Esophagus muscularis mucosa (tissue), 4 donors: ENCODE measurements at regions not wholly inside any gene's neighbourhood (a gene's known extent, or its start where the extent isn't known, plus 50 kb on each side); places are given as distances from the start of the nearest gene placed in this dataset.

Experiments used
- DNase-seq: peaks from one replicate; pipeline ENCODE4 v3.0.0-alpha.2; 2017; ENCODE audit errors: extremely low spot score
- H3K27ac ChIP-seq, 4 donors: fragments of 200-600 bp; sonication (generic); replicated peaks in 1 of 4; 1 replicate in 3 of 4; 2 replicates in 1 of 4; pipeline ENCODE4 v1.5.1; 2016 to 2019; ENCODE audit warnings: mild to moderate bottlenecking in 1 of 4
- H3K27me3 ChIP-seq, 4 donors: fragments of 200-600 bp; sonication (generic); one replicate each; pipeline versions ENCODE4 v1.5.1 to v1.6.0; 2016 to 2019
- H3K36me3 ChIP-seq, 4 donors: fragments of 200-600 bp; sonication (generic); one replicate each; pipeline ENCODE4 v1.5.1; 2016 to 2019
- H3K4me1 ChIP-seq, 4 donors: fragments of 200-600 bp; sonication (generic); one replicate each; pipeline ENCODE4 v1.5.1; 2016 to 2019
- H3K4me3 ChIP-seq, 4 donors: fragments of 200-600 bp; sonication (generic); 1 replicate in 2 of 4; 2 replicates in 2 of 4; pipeline ENCODE4 v1.5.1; 2016 to 2019; ENCODE audit warnings: mild to moderate bottlenecking in 4 of 4, moderate library complexity in 1 of 4
- H3K9me3 ChIP-seq, 4 donors: fragments of 200-600 bp; sonication (generic); 1 replicate in 3 of 4; 2 replicates in 1 of 4; pipeline ENCODE4 v1.5.1; 2016 to 2019
- EP300 ChIP-seq: sonication (generic); formaldehyde crosslinking; IDR thresholded peaks from one replicate; pipeline ENCODE4 v1.6.1; 2017; ENCODE audit warnings: antibody characterized with exemption
- POLR2A ChIP-seq: fragments of 450-650 bp; IDR thresholded peaks from one replicate; pipeline ENCODE4 v1.6.1; 2017; ENCODE audit warnings: antibody characterized with exemption, moderate library complexity, mild to moderate bottlenecking, low read depth
- POLR2AphosphoS5 ChIP-seq, 2 donors: sonication (generic); formaldehyde crosslinking; IDR thresholded peaks; one replicate each; pipeline ENCODE4 v1.6.1; 2017; ENCODE audit warnings: antibody characterized with exemption in 2 of 2
- WGBS: methylation state at CpG from one replicate; pipeline ENCODE4 v1.1.5; 2018; 5-methylcytosine and 5-hydroxymethylcytosine counted together
- intact Hi-C: fragments of 100-400 bp; cut with DNase I; formaldehyde crosslinking; loops from one replicate; pipeline ENCODE4 v1.15.1; 2023
- TF ChIP-seq, protein P1 (sequence below), 3 experiments: fragments of 200-600 bp in 2 of 3; fragments of 450-650 bp in 1 of 3; sonication (generic) in 2 of 3; IDR thresholded peaks; one replicate each; pipeline ENCODE4 v1.5.1; 2017 to 2019; ENCODE audit warnings: antibody characterized with exemption in 3 of 3, mild to moderate bottlenecking in 2 of 3, moderate library complexity in 1 of 3

DNA sequence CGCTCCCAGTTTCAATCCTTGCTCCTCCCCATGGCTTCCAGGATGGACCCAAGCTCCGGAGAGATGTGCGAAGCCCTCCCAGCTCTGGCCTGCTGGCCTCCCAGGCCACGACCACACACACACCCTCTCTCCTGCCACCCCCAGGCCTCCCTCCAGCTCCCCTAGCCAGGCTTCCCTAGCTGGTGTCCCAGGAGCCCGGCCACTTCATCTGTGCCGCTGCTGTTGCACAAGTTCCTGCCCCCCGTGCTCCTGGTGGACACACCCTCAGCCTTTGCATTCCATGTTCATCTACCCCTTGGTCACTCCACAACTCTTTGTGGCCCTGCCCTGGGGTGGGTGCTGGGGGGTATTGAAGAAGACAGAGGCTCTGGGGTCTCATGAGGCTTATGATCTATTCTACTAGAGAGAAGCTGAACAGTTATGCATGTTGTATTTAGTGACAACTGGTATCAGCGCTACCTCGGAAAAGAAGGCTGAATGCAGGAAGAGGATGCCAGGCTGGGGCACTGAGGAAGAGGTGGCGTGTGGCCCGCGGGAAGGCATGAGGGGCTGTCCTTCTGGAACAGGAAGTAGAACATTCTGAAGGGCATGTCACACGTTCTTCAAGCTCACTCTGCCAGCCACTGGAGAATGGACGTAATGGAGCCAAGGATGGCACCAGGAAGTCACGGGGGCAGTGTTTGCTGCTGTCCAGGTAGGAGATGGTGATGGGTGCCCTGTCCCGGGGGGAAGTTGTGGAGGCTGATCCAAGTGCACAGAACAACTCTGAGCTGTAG is 172.4 kb downstream of the PSMG1 start:
- Histone ChIP-seq H3K36me3 (no peaks in the 10 kb centered on the region), H3K4me1 (peaks cover 0 to 19% (median 14%) of the 10 kb centered on the region in 4 donors), H3K4me3 (no peak overlapping the region), H3K27ac (no peak overlapping the region), H3K27me3 (no peaks in the 10 kb centered on the region), H3K9me3 (no peaks in the 10 kb centered on the region)
- intact Hi-C loops, result no loop called here
- no peak for TF ChIP-seq EP300
- no peak for TF ChIP-seq POLR2AphosphoS5 (IDR thresholded peaks at IDR 0.05)
- TF ChIP-seq, protein P1, sequence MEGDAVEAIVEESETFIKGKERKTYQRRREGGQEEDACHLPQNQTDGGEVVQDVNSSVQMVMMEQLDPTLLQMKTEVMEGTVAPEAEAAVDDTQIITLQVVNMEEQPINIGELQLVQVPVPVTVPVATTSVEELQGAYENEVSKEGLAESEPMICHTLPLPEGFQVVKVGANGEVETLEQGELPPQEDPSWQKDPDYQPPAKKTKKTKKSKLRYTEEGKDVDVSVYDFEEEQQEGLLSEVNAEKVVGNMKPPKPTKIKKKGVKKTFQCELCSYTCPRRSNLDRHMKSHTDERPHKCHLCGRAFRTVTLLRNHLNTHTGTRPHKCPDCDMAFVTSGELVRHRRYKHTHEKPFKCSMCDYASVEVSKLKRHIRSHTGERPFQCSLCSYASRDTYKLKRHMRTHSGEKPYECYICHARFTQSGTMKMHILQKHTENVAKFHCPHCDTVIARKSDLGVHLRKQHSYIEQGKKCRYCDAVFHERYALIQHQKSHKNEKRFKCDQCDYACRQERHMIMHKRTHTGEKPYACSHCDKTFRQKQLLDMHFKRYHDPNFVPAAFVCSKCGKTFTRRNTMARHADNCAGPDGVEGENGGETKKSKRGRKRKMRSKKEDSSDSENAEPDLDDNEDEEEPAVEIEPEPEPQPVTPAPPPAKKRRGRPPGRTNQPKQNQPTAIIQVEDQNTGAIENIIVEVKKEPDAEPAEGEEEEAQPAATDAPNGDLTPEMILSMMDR (IDR thresholded peaks at IDR 0.05), result no peak
- no peak for TF ChIP-seq POLR2A
- 78% methylated on average over 10 of the region's 16 CpGs for WGBS
- DNase-seq, result no peak

DNA sequence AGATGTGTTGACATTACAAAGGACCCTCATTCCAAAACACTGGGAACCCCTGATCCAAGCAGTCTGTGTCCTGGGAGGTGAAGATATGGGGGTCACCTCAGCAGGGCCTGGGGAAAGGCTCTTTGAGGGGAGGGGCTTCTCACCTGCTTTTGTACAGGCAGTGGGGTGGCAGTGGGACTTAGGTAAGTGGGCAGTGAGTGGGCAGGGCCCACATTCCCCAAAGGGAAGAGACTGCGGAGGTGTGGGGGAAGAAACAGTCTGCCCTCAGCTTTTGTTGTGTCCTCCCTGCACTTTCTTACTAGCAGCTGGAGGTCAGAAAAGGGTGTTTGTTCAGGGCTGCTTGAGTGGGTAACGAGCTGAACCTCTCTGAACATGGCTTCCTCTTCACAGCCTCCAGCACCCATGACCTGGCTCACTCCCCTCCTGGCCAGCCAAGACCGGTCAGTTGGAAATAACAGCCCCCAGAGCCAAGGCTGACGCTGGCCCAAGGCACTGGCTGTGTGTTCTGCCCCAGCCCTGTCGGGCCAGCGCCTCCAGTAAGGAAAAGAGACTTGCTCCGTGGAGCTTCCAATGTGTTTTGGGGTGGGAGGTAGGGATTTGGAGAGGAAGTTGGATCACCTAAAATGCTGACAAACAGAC is 173.5 kb downstream of the PSMG1 start:
- peaks cover 11 to 26% (median 24%) of the 10 kb centered on the region in 4 donors for H3K4me1 ChIP-seq
- no peak overlapping the region for H3K4me3 ChIP-seq
- no peak overlapping the region for H3K27ac ChIP-seq
- WGBS, result 85% methylated on average over 7 of the region's 7 CpGs
- no peaks in the 10 kb centered on the region for H3K27me3 ChIP-seq
- no peaks in the 10 kb centered on the region for H3K36me3 ChIP-seq
- no peaks in the 10 kb centered on the region for H3K9me3 ChIP-seq
- TF ChIP-seq POLR2A (no peak), EP300 (no peak), POLR2AphosphoS5 (IDR thresholded peaks at IDR 0.05) (no peak)
- TF ChIP-seq, protein P1 (IDR thresholded peaks at IDR 0.05), result no peak
- no peak for DNase-seq
- intact Hi-C loops, result loop anchor here (5.0 kb wide), 1 partner anchor 202 kb away; the partner anchor contains the start of gene ETS2

DNA sequence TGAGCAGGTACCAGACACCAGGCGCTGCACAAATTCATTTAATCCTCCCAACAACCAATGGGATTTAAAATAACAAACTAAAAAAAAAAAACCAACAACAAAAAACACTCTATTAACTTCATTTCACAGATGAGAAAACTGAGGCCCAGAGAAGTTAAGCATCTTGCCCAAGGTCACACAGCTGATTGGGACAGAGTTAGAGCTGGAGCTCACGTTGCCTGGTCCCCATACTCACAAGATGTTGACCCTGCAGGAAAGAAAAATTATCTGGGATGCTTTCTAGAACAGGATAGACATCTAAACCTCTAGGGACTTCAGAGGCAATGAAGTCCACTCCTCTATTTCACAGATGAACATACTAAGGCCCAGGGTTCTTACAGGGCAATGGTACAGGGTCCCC is 175.3 kb downstream of the PSMG1 start:
- WGBS, result 100% methylated on average over 2 of the region's 2 CpGs
- TF ChIP-seq POLR2AphosphoS5 (IDR thresholded peaks at IDR 0.05), result no peak
- TF ChIP-seq, protein P1 (IDR thresholded peaks at IDR 0.05), result no peak
- no peak for TF ChIP-seq EP300
- TF ChIP-seq POLR2A, result no peak
- H3K9me3 ChIP-seq, result no peaks in the 10 kb centered on the region
- H3K4me3 ChIP-seq, result no peak overlapping the region
- H3K27me3 ChIP-seq, result no peaks in the 10 kb centered on the region
- H3K4me1 ChIP-seq, result peaks cover 27 to 43% (median 38%) of the 10 kb centered on the region in 4 donors
- no peak for DNase-seq
- intact Hi-C loops, result loop anchor here (5.0 kb wide), 1 partner anchor 201 kb away; the partner anchor contains the start of gene ETS2
- peak overlapping the region in 2 of 4 donors; percentile 78 to 80 for H3K27ac ChIP-seq
- H3K36me3 ChIP-seq, result no peaks in the 10 kb centered on the region

DNA sequence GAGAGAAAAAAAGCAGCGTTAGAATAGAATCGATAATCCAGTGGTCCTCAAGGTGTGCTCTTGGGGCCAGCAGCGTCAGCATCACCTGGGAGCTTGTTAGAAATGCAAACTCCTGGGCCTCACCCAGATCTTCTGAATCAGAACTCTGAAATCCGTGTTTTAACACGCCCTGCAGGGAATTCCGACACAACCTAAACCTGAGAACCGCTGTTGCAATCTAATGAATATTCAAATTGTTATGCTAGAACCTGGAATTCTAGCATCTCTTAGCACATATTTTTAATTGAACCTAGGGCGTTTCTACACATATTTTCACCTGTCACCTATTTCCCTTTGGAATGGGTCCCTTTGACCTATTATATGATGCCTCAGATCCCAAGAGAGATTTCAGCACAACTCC is 175.7 kb downstream of the PSMG1 start:
- peaks cover 30 to 48% (median 39%) of the 10 kb centered on the region in 4 donors for H3K4me1 ChIP-seq
- H3K27me3 ChIP-seq, result no peaks in the 10 kb centered on the region
- intact Hi-C loops, result loop anchor here (5.0 kb wide), 1 partner anchor 200 kb away; the partner anchor contains the start of gene ETS2
- H3K36me3 ChIP-seq, result no peaks in the 10 kb centered on the region
- TF ChIP-seq, protein P1 (IDR thresholded peaks at IDR 0.05), result no peak
- TF ChIP-seq POLR2A (no peak), EP300 (no peak), POLR2AphosphoS5 (IDR thresholded peaks at IDR 0.05) (no peak)
- H3K9me3 ChIP-seq, result no peaks in the 10 kb centered on the region
- no peak for DNase-seq
- WGBS, result 80% methylated on average over 8 of the region's 8 CpGs
- H3K27ac ChIP-seq, result peak overlapping the region; percentile 55 to 80 (median 72)
- no peak overlapping the region for H3K4me3 ChIP-seq
